GM10266 (cell line): ENCODE measurements at regions not wholly inside any gene's neighbourhood (a gene's known extent, or its start where the extent isn't known, plus 50 kb on each side); places are given as distances from the start of the nearest gene placed in this dataset.

Experiments used
- DNase-seq: peaks from one replicate; pipeline ENCODE4 v3.0.0; 2012; ENCODE audit errors: extremely low spot score
- CTCF ChIP-seq: IDR thresholded peaks from 2 replicates; pipeline ENCODE4 v1.5.1; 2012; ENCODE audit warnings: mild to moderate bottlenecking, low read depth; ENCODE audit not compliant: control insufficient read depth, insufficient read depth; ENCODE audit errors: missing control alignments

GRCh38 chr6:139722530-139722929, 348.1 kb upstream of the CITED2 start:
- DNase-seq, result no peak
- TF ChIP-seq CTCF, result no peak

GRCh38 chr6:139721954-139722353, 347.5 kb upstream of the CITED2 start:
- no peak for DNase-seq
- TF ChIP-seq CTCF, result no peak

GRCh38 chr6:139713900-139714506, 339.6 kb upstream of the CITED2 start:
- TF ChIP-seq CTCF, result no peak
- no peak for DNase-seq

- DNase-seq, result no peak
- TF ChIP-seq CTCF, result no peak
Observed at GRCh38 chr6:139713424-139713823, 339.0 kb upstream of the CITED2 start.

- no peak for DNase-seq
- no peak for TF ChIP-seq CTCF
Observed at GRCh38 chr6:139712830-139713229, 338.4 kb upstream of the CITED2 start.

- no peak for DNase-seq
- no peak for TF ChIP-seq CTCF
Observed at GRCh38 chr6:139711804-139712585, 337.5 kb upstream of the CITED2 start.

- no peak for TF ChIP-seq CTCF
- DNase-seq, result no peak
Observed at GRCh38 chr6:139710556-139710955, 336.1 kb upstream of the CITED2 start.
